Stimulated activated naive CD8-positive, alpha-beta T cell treated with anti-CD3 and anti-CD28 coated beads, Interleukin-15, Interleukin-2, amounts not matched to agents 100 ng/mL and 50 ng/mL, for 24 hours (primary cell): ENCODE measurements at regions not wholly inside any gene's neighbourhood (a gene's known extent, or its start where the extent isn't known, plus 50 kb on each side); places are given as distances from the start of the nearest gene placed in this dataset.
"Not testable (repeated sequence)": the region's sequence is repeated elsewhere in the genome, so short reads cannot be mapped to it uniquely, and the experiment has no call there.

ENCODE experiments used
- H3K27ac Mint-ChIP-seq: one replicate; pipeline ENCODE4 v1.8.0; 2021; ENCODE audit warnings: mild to moderate bottlenecking, mixed read lengths
- H3K27me3 Mint-ChIP-seq: one replicate; pipeline ENCODE4 v1.8.0; 2021; ENCODE audit warnings: mixed read lengths
- H3K36me3 Mint-ChIP-seq: one replicate; pipeline ENCODE4 v1.8.0; 2021; ENCODE audit warnings: low read depth, mixed read lengths
- H3K4me1 Mint-ChIP-seq: one replicate; pipeline ENCODE4 v1.8.0; 2021; ENCODE audit warnings: low read depth, mixed read lengths
- H3K4me3 Mint-ChIP-seq: one replicate; pipeline ENCODE4 v1.8.0; 2021; ENCODE audit warnings: mild to moderate bottlenecking, mixed read lengths
- H3K9me3 Mint-ChIP-seq: one replicate; pipeline ENCODE4 v1.8.0; 2021; ENCODE audit warnings: mixed read lengths

DNA sequence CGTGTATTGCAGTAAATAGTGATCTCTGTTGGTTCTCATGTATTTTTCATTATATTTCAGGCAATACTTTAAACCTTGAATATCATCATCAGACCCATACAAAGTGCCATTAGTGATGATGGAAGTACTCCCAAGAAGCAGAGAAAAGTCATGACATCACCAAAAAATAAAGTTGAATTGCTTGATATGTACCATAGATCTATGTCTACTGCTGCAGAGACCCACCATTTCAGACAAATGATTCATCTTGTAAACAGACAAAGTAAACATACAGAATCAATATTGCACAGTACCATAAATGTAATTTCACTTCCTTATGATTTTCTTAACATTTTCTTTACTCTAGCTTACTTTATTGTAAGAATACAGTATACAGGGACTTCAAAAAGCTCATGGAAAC is 347.8 kb downstream of the IPMK start:
- H3K9me3 Mint-ChIP-seq = peaks cover 3% of the 10 kb centered on the region
- H3K27me3 Mint-ChIP-seq = no peaks in the 10 kb centered on the region
- no peaks in the 10 kb centered on the region for H3K36me3 Mint-ChIP-seq
- no peak overlapping the region for H3K27ac Mint-ChIP-seq
- H3K4me1 Mint-ChIP-seq = no peaks in the 10 kb centered on the region
- no peak overlapping the region for H3K4me3 Mint-ChIP-seq

DNA sequence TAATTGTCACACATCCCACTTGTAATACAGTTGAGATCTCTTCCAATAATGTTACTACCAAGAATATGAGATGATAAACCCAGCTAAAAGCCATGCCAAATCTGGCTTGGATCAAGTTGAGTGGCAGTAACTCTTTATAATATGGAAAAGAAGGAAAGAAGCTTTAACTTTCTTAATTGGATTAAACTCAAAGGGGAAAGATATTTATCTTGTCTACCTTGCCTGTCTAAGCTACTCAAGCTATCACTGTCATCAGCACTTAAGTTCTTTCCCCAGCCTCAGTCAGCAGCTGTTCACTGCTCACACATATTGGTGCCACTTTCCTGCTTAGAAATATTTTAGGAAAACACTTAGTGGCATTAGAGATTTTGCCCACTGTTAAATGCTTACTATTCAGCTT is 350.7 kb downstream of the IPMK start:
- H3K4me1 Mint-ChIP-seq = no peaks in the 10 kb centered on the region
- peaks cover 3% of the 10 kb centered on the region for H3K9me3 Mint-ChIP-seq
- H3K4me3 Mint-ChIP-seq = no peak overlapping the region
- no peak overlapping the region for H3K27ac Mint-ChIP-seq
- no peaks in the 10 kb centered on the region for H3K27me3 Mint-ChIP-seq
- no peaks in the 10 kb centered on the region for H3K36me3 Mint-ChIP-seq

DNA sequence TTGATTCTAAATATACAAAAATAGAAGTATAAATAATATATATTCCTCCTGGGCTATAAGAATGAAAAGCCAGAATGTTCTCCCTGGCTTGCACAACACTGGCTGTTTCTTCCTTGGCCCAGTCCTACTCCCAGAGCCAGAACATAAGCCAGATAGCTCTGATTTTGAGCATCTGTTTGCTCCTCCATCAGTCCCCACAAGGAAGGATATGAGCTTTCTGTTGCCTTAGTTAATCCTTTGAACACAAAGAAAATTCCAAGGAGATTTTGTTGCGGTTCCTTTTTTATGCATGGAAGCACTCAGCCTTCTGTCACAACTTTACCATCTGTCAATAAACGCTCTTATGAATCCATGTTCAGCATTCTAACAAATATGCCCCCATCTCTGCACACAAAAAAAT is 361.8 kb downstream of the IPMK start:
- no peak overlapping the region for H3K27ac Mint-ChIP-seq
- no peaks in the 10 kb centered on the region for H3K9me3 Mint-ChIP-seq
- no peaks in the 10 kb centered on the region for H3K36me3 Mint-ChIP-seq
- no peak overlapping the region for H3K4me3 Mint-ChIP-seq
- H3K4me1 Mint-ChIP-seq = no peaks in the 10 kb centered on the region
- no peaks in the 10 kb centered on the region for H3K27me3 Mint-ChIP-seq

DNA sequence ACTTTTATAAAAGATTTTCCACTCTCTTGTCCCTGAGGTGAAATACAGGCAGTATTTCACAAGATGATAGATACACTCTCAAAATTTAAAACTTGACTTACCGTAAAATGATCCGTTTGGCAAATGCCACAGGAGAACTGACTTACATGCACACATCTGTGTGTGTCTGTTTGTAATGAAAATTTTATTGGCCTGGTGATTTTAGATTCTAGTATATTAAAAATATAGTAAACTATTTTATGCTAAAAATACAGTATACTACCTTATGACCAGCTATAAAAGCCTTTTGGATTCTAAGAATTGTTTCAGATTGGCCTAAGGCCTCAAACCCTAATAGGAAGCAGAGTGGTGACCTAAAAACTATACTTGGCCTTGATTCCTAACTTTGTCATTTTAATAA is 362.7 kb downstream of the IPMK start:
- no peak overlapping the region for H3K27ac Mint-ChIP-seq
- H3K4me3 Mint-ChIP-seq = no peak overlapping the region
- H3K4me1 Mint-ChIP-seq = no peaks in the 10 kb centered on the region
- H3K27me3 Mint-ChIP-seq = no peaks in the 10 kb centered on the region
- no peaks in the 10 kb centered on the region for H3K36me3 Mint-ChIP-seq
- H3K9me3 Mint-ChIP-seq = no peaks in the 10 kb centered on the region

DNA sequence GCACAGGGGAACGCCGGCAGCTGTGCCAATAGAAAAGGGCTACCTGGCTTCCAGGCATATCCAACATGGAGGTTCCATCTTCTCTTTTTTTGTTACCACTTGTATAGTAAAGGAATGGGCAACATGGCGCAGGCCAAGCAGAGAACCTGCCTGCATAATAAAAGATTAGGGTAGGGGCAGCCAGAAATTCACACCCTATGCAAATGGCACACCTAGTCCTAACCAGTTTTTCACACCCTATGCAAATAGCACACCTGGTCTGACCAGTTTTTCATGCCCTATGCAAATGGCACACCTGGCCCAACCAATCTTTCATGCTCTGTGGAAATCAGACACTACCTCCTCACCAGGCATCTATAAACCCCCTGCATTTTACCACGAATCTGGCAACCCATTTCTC is 369.5 kb downstream of the IPMK start:
- Mint-ChIP-seq H3K4me3 (no peak overlapping the region), H3K9me3 (peaks cover 6% of the 10 kb centered on the region), H3K36me3 (no peaks in the 10 kb centered on the region), H3K27ac (no peak overlapping the region), H3K4me1 (no peaks in the 10 kb centered on the region), H3K27me3 (no peaks in the 10 kb centered on the region)

DNA sequence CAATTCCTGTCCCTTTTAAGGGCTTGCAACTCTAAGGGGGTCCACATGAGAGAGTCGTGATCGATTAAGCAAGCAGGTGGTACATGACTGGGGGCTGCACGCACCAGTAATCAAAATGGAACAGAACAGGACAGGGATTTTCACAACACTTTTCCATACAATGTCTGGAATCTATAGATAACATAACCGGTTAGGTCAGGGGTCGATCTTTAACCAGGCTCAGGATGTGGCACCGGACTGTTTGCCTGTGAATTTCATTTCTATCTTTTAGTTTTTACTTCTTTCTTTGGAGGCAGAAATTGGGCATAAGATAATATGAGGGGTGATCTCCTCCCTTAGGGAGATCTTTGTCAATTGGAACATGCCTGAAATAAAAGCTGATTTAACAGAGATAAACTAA is 370.1 kb downstream of the IPMK start:
- H3K4me1 Mint-ChIP-seq = no peaks in the 10 kb centered on the region
- H3K4me3 Mint-ChIP-seq = no peak overlapping the region
- no peak overlapping the region for H3K27ac Mint-ChIP-seq
- peaks cover 9% of the 10 kb centered on the region for H3K9me3 Mint-ChIP-seq
- no peaks in the 10 kb centered on the region for H3K27me3 Mint-ChIP-seq
- H3K36me3 Mint-ChIP-seq = no peaks in the 10 kb centered on the region

DNA sequence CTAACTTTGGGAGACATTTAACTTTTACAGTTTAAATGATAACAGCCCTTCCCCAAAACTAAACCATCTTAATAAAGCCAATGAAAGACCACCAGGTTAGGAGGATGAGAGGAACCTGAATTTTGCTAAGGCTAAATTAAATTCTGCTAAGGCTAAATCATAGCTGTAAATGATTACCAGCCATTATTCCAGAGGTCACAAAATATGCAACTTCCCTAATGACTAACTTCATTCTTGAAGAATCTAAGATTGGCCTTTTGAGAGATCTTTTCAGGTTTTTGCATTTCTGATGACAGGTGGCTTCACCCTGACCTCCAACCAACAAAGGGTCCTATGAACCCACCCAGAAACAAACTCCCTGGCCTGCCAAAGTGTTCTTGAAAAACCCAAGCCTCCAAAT is 373.3 kb downstream of the IPMK start:
- Mint-ChIP-seq H3K4me1 (no peaks in the 10 kb centered on the region), H3K9me3 (peaks cover 16% of the 10 kb centered on the region), H3K4me3 (no peak overlapping the region), H3K27ac (no peak overlapping the region), H3K36me3 (no peaks in the 10 kb centered on the region), H3K27me3 (no peaks in the 10 kb centered on the region)

DNA sequence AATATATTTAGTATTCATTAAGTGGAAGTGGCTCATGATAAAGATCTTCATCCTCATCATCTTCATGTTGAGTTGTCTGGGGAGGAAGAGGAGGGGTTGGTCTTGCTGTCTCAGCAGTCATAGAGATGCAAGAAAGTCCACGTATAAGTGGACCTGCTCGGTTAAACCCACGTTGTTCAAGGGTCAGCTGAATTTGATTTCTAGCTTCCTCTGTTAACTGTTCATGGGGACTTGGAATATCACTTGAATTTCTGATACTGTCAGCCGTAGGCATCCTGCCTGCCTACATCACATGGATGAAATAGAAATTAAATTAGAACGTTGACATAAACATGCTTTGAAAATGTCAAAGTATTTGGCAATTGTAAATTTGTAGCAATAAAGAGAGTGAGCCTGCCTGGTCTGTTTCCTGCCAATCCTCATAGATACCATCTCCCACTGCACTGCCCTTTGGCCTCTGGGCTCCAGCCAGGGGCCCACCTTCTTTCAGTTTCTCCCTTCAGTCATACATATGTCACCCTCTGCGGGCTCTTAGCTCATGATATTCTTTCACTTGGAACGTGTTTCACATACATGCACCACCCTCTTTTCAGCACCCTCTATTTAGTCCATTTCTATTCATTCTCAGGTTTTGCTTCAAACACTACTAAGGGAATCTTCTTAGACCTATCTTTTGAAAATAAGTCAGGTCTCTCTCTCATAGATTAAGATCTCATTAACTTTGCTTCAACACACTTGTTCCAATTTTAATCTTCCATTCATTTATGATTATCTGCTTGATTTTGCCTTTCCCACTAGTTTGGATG is 376.3 kb downstream of the IPMK start:
- no peaks in the 10 kb centered on the region for H3K4me1 Mint-ChIP-seq
- H3K27ac Mint-ChIP-seq = no peak overlapping the region
- H3K4me3 Mint-ChIP-seq = no peak overlapping the region
- no peaks in the 10 kb centered on the region for H3K27me3 Mint-ChIP-seq
- peaks cover 12% of the 10 kb centered on the region for H3K9me3 Mint-ChIP-seq
- no peaks in the 10 kb centered on the region for H3K36me3 Mint-ChIP-seq

DNA sequence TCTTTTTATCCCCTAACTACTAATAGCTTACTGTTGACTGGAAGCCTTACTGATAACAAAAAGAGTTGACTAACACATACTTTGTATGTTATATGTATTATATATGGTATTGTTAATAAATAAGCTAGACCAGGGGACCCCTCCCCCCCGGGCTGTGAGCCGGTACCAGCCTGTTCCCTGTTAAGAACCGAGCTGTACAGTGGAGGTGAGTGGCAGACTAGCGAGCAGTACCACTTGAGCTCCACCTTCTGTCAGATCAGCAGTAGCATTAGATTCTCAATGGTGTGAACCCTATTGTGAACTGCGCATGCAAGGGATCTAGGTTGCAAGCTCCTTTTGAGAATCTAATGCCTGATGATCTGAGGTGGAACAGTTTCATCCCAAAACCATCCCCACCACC is 377.0 kb downstream of the IPMK start:
- no peak overlapping the region for H3K27ac Mint-ChIP-seq
- no peaks in the 10 kb centered on the region for H3K4me1 Mint-ChIP-seq
- no peaks in the 10 kb centered on the region for H3K27me3 Mint-ChIP-seq
- peaks cover 18% of the 10 kb centered on the region for H3K9me3 Mint-ChIP-seq
- no peak overlapping the region for H3K4me3 Mint-ChIP-seq
- H3K36me3 Mint-ChIP-seq = no peaks in the 10 kb centered on the region

DNA sequence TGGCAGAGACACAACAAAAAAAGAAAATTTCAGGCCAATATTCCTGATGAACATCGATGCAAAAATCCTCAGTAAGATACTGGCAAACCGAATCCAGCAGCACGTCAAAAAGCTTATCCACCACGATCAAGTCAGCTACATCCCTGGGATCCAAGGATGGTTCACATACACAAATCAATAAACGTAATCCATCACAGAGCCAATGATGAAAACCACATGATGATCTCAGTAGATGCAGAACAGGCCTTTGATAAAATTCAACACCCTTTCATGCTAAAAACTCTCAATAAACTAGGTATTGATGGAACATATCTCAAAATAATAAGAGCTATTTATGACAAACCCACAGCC is 382.1 kb downstream of the IPMK start:
- H3K4me1 Mint-ChIP-seq, H3K27me3 Mint-ChIP-seq, H3K27ac Mint-ChIP-seq, H3K9me3 Mint-ChIP-seq, H3K4me3 Mint-ChIP-seq, H3K36me3 Mint-ChIP-seq: not testable (repeated sequence)

DNA sequence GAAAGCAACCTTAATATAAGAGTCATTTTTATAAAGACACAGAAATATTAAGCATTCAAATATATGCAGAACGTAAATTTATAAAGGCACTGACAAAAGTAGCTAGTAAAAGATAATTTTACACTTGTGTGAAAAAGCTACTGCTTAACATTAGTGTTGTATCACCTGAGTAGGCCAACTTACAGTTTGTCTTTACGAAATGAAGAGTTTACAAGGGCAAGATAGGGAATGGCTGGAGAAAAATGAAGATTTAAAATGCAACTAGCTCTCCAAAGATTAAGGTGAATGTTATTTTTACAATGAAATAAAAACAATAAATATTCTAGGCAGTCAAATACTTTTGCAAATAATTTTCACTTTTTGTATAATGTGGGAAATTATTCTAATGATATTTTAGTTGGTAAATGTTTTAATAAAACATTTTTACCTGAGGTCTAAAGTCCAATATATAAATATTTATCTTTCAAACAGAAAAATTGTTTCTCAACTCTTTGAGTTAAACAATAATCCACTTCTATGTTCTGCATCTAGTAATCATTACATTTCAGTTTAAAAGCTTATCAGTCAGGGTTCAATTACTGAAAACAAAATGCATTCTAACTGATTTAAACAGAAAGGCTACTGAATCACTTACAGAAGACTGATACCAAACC is 382.6 kb downstream of the IPMK start:
- peaks cover 9% of the 10 kb centered on the region for H3K9me3 Mint-ChIP-seq
- H3K4me1 Mint-ChIP-seq = no peaks in the 10 kb centered on the region
- no peaks in the 10 kb centered on the region for H3K27me3 Mint-ChIP-seq
- no peak overlapping the region for H3K27ac Mint-ChIP-seq
- no peaks in the 10 kb centered on the region for H3K36me3 Mint-ChIP-seq
- H3K4me3 Mint-ChIP-seq = no peak overlapping the region

DNA sequence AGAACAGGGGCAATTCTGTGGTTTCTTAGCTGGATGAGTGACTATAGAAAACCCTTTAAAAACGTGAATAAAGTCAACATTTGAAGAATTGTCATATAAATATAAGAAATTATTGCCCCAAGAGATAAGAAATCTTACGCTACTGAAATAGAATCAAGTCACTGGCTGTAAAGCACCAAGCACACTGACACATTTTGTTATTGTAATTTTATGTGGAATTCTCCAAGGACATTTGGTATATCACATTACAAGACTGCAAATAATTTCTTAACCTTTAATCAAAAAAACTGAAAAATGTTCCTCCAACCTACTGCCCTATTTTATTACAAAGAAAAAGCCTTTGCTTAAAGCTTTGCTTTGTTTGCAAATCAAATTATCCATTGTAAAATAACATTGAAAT is 383.3 kb downstream of the IPMK start:
- Mint-ChIP-seq H3K27ac (no peak overlapping the region), H3K9me3 (peaks cover 9% of the 10 kb centered on the region), H3K4me3 (no peak overlapping the region), H3K4me1 (no peaks in the 10 kb centered on the region), H3K36me3 (no peaks in the 10 kb centered on the region), H3K27me3 (no peaks in the 10 kb centered on the region)

DNA sequence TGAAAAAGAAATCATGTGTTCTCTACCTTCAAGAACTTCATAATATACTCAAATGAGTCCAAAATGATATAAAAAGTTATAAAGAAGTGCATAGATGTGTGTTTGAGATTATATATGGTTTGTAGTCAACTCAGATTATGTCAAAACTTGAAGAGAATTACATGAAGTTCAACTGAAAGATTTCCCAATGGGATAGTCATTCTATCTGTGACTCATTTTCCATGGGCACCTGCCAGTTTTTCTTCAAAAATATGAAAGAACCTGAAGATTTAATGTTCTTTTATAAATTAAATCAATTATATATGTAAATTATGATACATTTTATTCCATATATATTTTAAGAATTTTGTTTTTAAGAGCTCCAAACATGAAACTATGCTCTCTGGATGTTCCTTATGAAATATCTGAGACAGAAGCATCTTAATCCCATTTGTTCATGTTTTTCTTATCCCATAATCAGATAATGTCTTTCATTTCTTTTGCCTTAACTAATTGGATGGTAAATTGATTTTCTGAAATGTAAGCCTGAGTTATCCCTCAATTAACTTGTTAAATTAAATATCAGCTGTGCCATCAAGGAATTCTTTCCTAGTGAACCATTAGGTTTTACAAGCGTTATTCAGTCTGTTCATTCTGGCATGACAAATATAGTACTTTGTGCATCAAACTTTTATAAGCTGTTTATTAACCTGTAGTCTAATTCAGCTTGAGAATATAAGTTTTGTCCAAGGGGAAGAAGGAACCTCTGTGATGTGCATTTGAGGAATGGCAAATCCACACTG is 387.1 kb downstream of the IPMK start:
- Mint-ChIP-seq H3K4me1 (no peaks in the 10 kb centered on the region), H3K36me3 (no peaks in the 10 kb centered on the region), H3K9me3 (peaks cover 3% of the 10 kb centered on the region), H3K4me3 (no peak overlapping the region), H3K27me3 (no peaks in the 10 kb centered on the region), H3K27ac (no peak overlapping the region)

DNA sequence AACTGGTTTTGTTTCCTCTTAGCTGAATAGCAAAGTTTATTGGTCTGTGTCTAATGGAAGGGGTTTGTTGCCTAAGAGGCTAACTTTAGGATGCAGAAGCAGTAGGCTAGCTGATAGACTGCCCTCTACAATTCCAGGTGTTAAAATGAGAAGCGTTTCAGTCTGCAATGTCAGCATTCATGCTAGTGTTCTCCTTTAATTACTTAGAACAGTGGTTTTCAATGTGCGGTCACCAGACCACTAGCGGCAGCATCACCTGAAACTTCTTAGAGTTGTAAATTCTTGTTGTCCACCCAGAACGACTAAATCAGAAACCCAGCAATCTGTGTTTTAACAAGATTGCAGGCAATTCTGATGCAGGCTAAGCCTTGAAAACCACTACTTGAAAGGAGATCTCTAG is 392.9 kb downstream of the IPMK start:
- no peaks in the 10 kb centered on the region for H3K4me1 Mint-ChIP-seq
- H3K36me3 Mint-ChIP-seq = no peaks in the 10 kb centered on the region
- H3K4me3 Mint-ChIP-seq = no peak overlapping the region
- H3K27me3 Mint-ChIP-seq = no peaks in the 10 kb centered on the region
- H3K27ac Mint-ChIP-seq = no peak overlapping the region
- peaks cover 6% of the 10 kb centered on the region for H3K9me3 Mint-ChIP-seq

DNA sequence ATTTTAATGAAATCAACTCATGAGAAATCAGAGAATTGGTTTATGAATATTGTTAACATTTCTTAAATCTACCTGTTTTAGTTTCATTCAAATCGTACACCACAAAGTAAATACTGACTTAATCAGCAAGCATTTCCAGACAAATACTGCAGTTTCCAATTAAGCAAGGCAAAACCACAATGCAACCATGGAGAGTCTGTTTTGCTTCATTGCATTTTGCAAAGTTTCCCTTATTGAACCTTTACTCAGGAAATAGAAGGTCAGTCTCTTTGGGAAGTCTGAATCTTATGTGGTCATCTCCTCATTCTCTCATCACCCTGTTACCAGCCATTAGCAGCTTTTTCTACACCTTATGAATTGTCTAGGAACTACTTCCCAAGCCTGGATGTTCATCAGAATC is 400.5 kb downstream of the IPMK start:
- Mint-ChIP-seq H3K27me3 (no peaks in the 10 kb centered on the region), H3K9me3 (peaks cover 6% of the 10 kb centered on the region), H3K27ac (no peak overlapping the region), H3K36me3 (no peaks in the 10 kb centered on the region), H3K4me3 (no peak overlapping the region), H3K4me1 (no peaks in the 10 kb centered on the region)
